ENCODE measurements at regions not wholly inside any gene's neighbourhood (a gene's known extent, or its start where the extent isn't known, plus 50 kb on each side); places are given as distances from the start of the nearest gene placed in this dataset.
"Not testable (repeated sequence)": the region's sequence is repeated elsewhere in the genome, so short reads cannot be mapped to it uniquely, and the experiment has no call there.

DNA sequence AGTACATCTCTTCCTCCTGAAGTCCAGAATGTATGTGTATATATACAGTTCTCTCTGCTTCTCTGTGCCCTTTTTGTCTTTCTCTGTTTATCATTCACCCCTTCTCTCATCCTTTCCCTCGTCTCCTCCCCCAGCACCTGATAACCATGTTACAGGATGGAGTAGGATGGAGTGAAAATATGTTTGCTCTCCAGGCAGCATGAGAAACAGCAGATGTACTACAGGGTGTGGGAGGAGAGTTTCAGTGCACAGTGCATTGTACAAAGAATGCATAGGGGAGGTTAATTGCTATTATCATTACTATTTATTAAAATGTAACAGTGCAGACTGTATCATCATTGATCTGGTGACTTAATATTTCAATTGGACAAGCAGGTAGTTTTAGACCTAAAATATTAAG lies 104.5 kb downstream of the MFAP3L start:
- no peaks in the 10 kb centered on the region for H3K36me3 ChIP-seq
- ATAC-seq, result no peak
- 14 to 20% methylated on average over 1 of the region's 1 CpG for WGBS, 2 donors (ENCODE audit: low coverage in 1 of 2)
- no peak overlapping the region for H3K4me3 ChIP-seq
- H3K27ac ChIP-seq, result no peak overlapping the region
- TF ChIP-seq POLR2AphosphoS5 (IDR thresholded peaks at IDR 0.05) (no peak), POLR2A (IDR thresholded peaks at IDR 0.05) (no peak), EP300 (IDR thresholded peaks at IDR 0.05) (no peak)
- TF ChIP-seq, protein P1, sequence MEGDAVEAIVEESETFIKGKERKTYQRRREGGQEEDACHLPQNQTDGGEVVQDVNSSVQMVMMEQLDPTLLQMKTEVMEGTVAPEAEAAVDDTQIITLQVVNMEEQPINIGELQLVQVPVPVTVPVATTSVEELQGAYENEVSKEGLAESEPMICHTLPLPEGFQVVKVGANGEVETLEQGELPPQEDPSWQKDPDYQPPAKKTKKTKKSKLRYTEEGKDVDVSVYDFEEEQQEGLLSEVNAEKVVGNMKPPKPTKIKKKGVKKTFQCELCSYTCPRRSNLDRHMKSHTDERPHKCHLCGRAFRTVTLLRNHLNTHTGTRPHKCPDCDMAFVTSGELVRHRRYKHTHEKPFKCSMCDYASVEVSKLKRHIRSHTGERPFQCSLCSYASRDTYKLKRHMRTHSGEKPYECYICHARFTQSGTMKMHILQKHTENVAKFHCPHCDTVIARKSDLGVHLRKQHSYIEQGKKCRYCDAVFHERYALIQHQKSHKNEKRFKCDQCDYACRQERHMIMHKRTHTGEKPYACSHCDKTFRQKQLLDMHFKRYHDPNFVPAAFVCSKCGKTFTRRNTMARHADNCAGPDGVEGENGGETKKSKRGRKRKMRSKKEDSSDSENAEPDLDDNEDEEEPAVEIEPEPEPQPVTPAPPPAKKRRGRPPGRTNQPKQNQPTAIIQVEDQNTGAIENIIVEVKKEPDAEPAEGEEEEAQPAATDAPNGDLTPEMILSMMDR (IDR thresholded peaks at IDR 0.05), result no peak
- peaks cover 0 to 13% (median 0%) of the 10 kb centered on the region in 3 donors for H3K9me3 ChIP-seq
- H3K27me3 ChIP-seq, result no peaks in the 10 kb centered on the region
- no peaks in the 10 kb centered on the region for H3K4me1 ChIP-seq

DNA sequence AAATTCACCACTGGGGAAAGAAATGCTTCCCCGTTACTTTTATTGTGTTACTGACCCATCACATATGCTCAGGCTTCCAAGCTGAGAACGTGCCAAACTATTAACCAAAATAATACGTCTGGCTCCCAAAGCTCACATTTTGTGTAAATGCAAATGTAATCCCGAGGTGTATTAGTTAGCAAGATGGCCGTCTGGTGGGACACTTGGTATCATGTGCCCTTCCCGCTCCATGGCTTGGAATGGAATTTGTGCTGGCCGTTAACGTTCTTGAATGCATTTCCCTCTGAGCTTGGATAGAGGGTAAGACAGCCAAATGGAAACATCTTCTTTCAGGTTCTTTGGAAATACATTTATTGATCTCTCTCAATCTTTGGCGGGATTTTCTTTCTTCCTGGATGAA lies 105.0 kb downstream of the MFAP3L start:
- 60 to 69% methylated on average over 7 to 8 of the region's 9 CpGs for WGBS, 2 donors (ENCODE audit: low coverage in 1 of 2)
- peaks cover 0 to 18% (median 0%) of the 10 kb centered on the region in 3 donors for H3K9me3 ChIP-seq
- ATAC-seq, result no peak
- H3K27ac ChIP-seq, result no peak overlapping the region
- H3K4me3 ChIP-seq, result no peak overlapping the region
- H3K36me3 ChIP-seq, result no peaks in the 10 kb centered on the region
- H3K4me1 ChIP-seq, result no peaks in the 10 kb centered on the region
- H3K27me3 ChIP-seq, result no peaks in the 10 kb centered on the region
- TF ChIP-seq POLR2AphosphoS5 (IDR thresholded peaks at IDR 0.05) (no peak), EP300 (IDR thresholded peaks at IDR 0.05) (no peak), POLR2A (IDR thresholded peaks at IDR 0.05) (no peak)
- TF ChIP-seq, protein P1 (IDR thresholded peaks at IDR 0.05), result no peak

GRCh38 chr4:169919194-169920124 lies 106.7 kb downstream of the MFAP3L start:
- 39 to 64% methylated on average over 7 to 12 of the region's 12 CpGs for WGBS, 2 donors (ENCODE audit: low coverage in 1 of 2)
- not testable (repeated sequence) for H3K27me3 ChIP-seq, H3K4me1 ChIP-seq, ATAC-seq, H3K36me3 ChIP-seq, H3K27ac ChIP-seq, H3K4me3 ChIP-seq
- peaks cover 0 to 18% (median 0%) of the 10 kb centered on the region in 3 donors for H3K9me3 ChIP-seq

DNA sequence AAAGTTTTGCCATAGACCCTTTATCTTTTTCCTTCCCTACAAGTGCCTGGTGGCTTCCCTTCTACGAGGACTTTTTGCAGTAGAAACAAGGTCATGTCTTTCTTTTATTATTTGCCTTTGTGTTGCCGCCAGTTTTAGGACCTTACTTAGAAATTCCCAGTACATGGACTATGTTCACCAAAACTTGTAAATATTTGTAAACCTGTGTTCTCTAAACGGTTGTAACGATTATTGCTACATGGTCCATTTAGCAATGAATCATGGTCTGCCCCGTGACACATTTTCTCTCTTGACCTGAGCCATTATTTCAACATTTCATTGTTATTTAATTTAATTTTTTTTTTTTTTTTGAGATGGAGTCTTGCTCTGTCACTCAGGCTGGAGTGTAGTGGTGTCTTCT lies 110.7 kb downstream of the MFAP3L start:
- H3K27ac ChIP-seq, result no peak overlapping the region
- peaks cover 0 to 18% (median 0%) of the 10 kb centered on the region in 3 donors for H3K9me3 ChIP-seq
- TF ChIP-seq EP300 (IDR thresholded peaks at IDR 0.05) (no peak), POLR2A (IDR thresholded peaks at IDR 0.05) (no peak), POLR2AphosphoS5 (IDR thresholded peaks at IDR 0.05) (no peak)
- TF ChIP-seq, protein P1 (IDR thresholded peaks at IDR 0.05), result no peak
- no peaks in the 10 kb centered on the region for H3K27me3 ChIP-seq
- no peak overlapping the region for H3K4me3 ChIP-seq
- H3K36me3 ChIP-seq, result no peaks in the 10 kb centered on the region
- H3K4me1 ChIP-seq, result no peaks in the 10 kb centered on the region
- WGBS, 2 donors (ENCODE audit: low coverage in 1 of 2), result 78 to 85% methylated on average over 5 of the region's 5 CpGs
- ATAC-seq, result no peak

- H3K4me3 ChIP-seq, result no peak overlapping the region
- 75 to 82% methylated on average over 3 of the region's 3 CpGs for WGBS, 2 donors (ENCODE audit: low coverage in 1 of 2)
- TF ChIP-seq POLR2AphosphoS5 (IDR thresholded peaks at IDR 0.05) (no peak), POLR2A (IDR thresholded peaks at IDR 0.05) (no peak), EP300 (IDR thresholded peaks at IDR 0.05) (no peak)
- TF ChIP-seq, protein P1 (IDR thresholded peaks at IDR 0.05), result no peak
- H3K27ac ChIP-seq, result no peak overlapping the region
- no peaks in the 10 kb centered on the region for H3K36me3 ChIP-seq
- no peaks in the 10 kb centered on the region for H3K4me1 ChIP-seq
- no peaks in the 10 kb centered on the region for H3K27me3 ChIP-seq
- H3K9me3 ChIP-seq, result peaks cover 0 to 18% (median 0%) of the 10 kb centered on the region in 3 donors
- ATAC-seq, result no peak
Observed at GRCh38 chr4:169914866-169915265, 111.3 kb downstream of the MFAP3L start.

Data from gastroesophageal sphincter (tissue), 4 donors.